ENCODE measurements at regions not wholly inside any gene's neighbourhood (a gene's known extent, or its start where the extent isn't known, plus 50 kb on each side); places are given as distances from the start of the nearest gene placed in this dataset.

- TF ChIP-seq CTCF (IDR thresholded peaks at IDR 0.05 in 2 of 3, conservative IDR thresholded peaks at IDR 0.05 in 1 of 3; ENCODE audit: borderline replicate concordance in 1 of 3, insufficient read depth in 1 of 3, low read depth in 2 of 3, low read length in 2 of 3) (no peak), POLR2A (IDR thresholded peaks at IDR 0.05; ENCODE audit: borderline replicate concordance, extremely low read depth, insufficient read depth, insufficient read length) (no peak), POLR2AphosphoS5 (IDR thresholded peaks at IDR 0.05; ENCODE audit: low read depth, low read length) (no peak), EGR1 (IDR thresholded peaks at IDR 0.05; ENCODE audit: low read depth) (no peak), YY1 (IDR thresholded peaks at IDR 0.05; ENCODE audit: extremely low read depth, insufficient replicate concordance, low read depth, low read length) (no peak), EZH2 (IDR thresholded peaks at IDR 0.05) (no peak), SIN3A (IDR thresholded peaks at IDR 0.05; ENCODE audit: low read depth) (no peak), MAX (IDR thresholded peaks at IDR 0.05) (no peak), SP1 (IDR thresholded peaks at IDR 0.05; ENCODE audit: low read depth) (no peak), TCF7L2 (IDR thresholded peaks at IDR 0.05; ENCODE audit: borderline replicate concordance, extremely low read depth, insufficient read depth, insufficient read length) (no peak), EZH2phosphoT487 (IDR thresholded peaks at IDR 0.05; ENCODE audit: borderline replicate concordance) (no peak), REST (IDR thresholded peaks at IDR 0.05; ENCODE audit: low read depth) (no peak), CEBPB (IDR thresholded peaks at IDR 0.05; ENCODE audit: low read depth) (no peak), SRF (IDR thresholded peaks at IDR 0.05; ENCODE audit: low read depth) (no peak)
Observed at GRCh38 chr10:118827053-118827452, 72.3 kb upstream of the CACUL1 start.

Measured in HCT116 (cell line).